Caki2 (cell line): ENCODE measurements at regions not wholly inside any gene's neighbourhood (a gene's known extent, or its start where the extent isn't known, plus 50 kb on each side); places are given as distances from the start of the nearest gene placed in this dataset.

Experiments
- DNase-seq: peaks from one replicate; pipeline ENCODE4 v3.0.0-alpha.2; 2015; ENCODE audit warnings: low read depth
- in situ Hi-C: cut with HindIII; loops from 2 replicates; pipeline ENCODE4 v1.10.0; 2016; ENCODE audit warnings: low sequenced_read_pairs, low pct_unique_long_range_greater_than_20kb, mixed read lengths

- in situ Hi-C loops = no loop called here
These were observed 149.0 kb downstream of the ARL6IP6 start for GRCh38 chr2:152867397-152867796.

GRCh38 chr2:152864601-152865149, 146.3 kb downstream of the ARL6IP6 start:
- no peak for DNase-seq
- in situ Hi-C loops = no loop called here

More at GRCh38 chr2:152867397-152867796, 149.0 kb downstream of the ARL6IP6 start:
- no peak for DNase-seq

- in situ Hi-C loops = no loop called here
These were observed 145.4 kb downstream of the ARL6IP6 start for GRCh38 chr2:152863826-152864225.

GRCh38 chr2:152861349-152861942, 143.0 kb downstream of the ARL6IP6 start:
- peak; percentile 4 for DNase-seq
- in situ Hi-C loops = no loop called here

More at GRCh38 chr2:152863826-152864225, 145.4 kb downstream of the ARL6IP6 start:
- no peak for DNase-seq

- in situ Hi-C loops = no loop called here
- no peak for DNase-seq
These were observed 140.3 kb downstream of the ARL6IP6 start for GRCh38 chr2:152858594-152859265.

- DNase-seq = no peak
- in situ Hi-C loops = no loop called here
These were observed 128.5 kb downstream of the ARL6IP6 start for GRCh38 chr2:152846697-152847470.

GRCh38 chr2:152835674-152836073, 117.3 kb downstream of the ARL6IP6 start:
- no peak for DNase-seq
- in situ Hi-C loops = no loop called here

GRCh38 chr2:152827944-152828343, 109.5 kb downstream of the ARL6IP6 start:
- no peak for DNase-seq
- in situ Hi-C loops = no loop called here

GRCh38 chr2:152826581-152827279, 108.3 kb downstream of the ARL6IP6 start:
- in situ Hi-C loops = no loop called here

GRCh38 chr2:152825834-152826233, 107.4 kb downstream of the ARL6IP6 start:
- no peak for DNase-seq

More at GRCh38 chr2:152826581-152827279, 108.3 kb downstream of the ARL6IP6 start:
- DNase-seq = peak; percentile 33

GRCh38 chr2:152823905-152824304, 105.5 kb downstream of the ARL6IP6 start:
- DNase-seq = no peak
- in situ Hi-C loops = no loop called here

More at GRCh38 chr2:152825834-152826233, 107.4 kb downstream of the ARL6IP6 start:
- in situ Hi-C loops = no loop called here

GRCh38 chr2:152822676-152823075, 104.3 kb downstream of the ARL6IP6 start:
- in situ Hi-C loops = no loop called here
- no peak for DNase-seq

GRCh38 chr2:152820048-152820447, 101.6 kb downstream of the ARL6IP6 start:
- DNase-seq = no peak
- in situ Hi-C loops = no loop called here

GRCh38 chr2:152815634-152816257, 97.3 kb downstream of the ARL6IP6 start:
- in situ Hi-C loops = no loop called here
- no peak for DNase-seq

- DNase-seq = no peak
- in situ Hi-C loops = no loop called here
These were observed 96.1 kb downstream of the ARL6IP6 start for GRCh38 chr2:152814475-152815030.

GRCh38 chr2:152813351-152813750, 94.9 kb downstream of the ARL6IP6 start:
- DNase-seq = no peak
- in situ Hi-C loops = no loop called here
